Activated CD8-positive, alpha-beta T cell treated with anti-CD3 and anti-CD28 coated beads for 36 hours (primary cell): ENCODE measurements at regions not wholly inside any gene's neighbourhood (a gene's known extent, or its start where the extent isn't known, plus 50 kb on each side); places are given as distances from the start of the nearest gene placed in this dataset.

Source experiments
- ATAC-seq: fragments of 200-7000 bp; cut with Tn5 transposase; one replicate; pipeline ENCODE4 v1.10.0; 2021; ENCODE audit warnings: mild to moderate bottlenecking, moderate library complexity
- CTCF ChIA-PET: fragments of 350-600 bp; sonication (Branson Sonifier 250); formaldehyde crosslinking; loops from one replicate; lab custom pipeline; 2021; ENCODE audit warnings: antibody characterized with exemption; lab: Charles Lee
- POLR2A ChIA-PET: fragments of 350-600 bp; sonication (Branson Sonifier 250); formaldehyde crosslinking; loops from one replicate; lab custom pipeline; 2021; ENCODE audit warnings: antibody characterized with exemption; lab: Charles Lee
- DNase-seq: peaks from one replicate; pipeline ENCODE4 v3.0.0-alpha.2; 2020
- H3K27ac Mint-ChIP-seq: one replicate; pipeline ENCODE4 v1.8.0; 2021; ENCODE audit warnings: mild to moderate bottlenecking, mixed read lengths
- H3K27me3 Mint-ChIP-seq: one replicate; pipeline ENCODE4 v1.8.0; 2021; ENCODE audit warnings: mixed read lengths
- H3K36me3 Mint-ChIP-seq: one replicate; pipeline ENCODE4 v1.8.0; 2021; ENCODE audit warnings: low read depth, mixed read lengths
- H3K4me1 Mint-ChIP-seq: one replicate; pipeline ENCODE4 v1.8.0; 2021; ENCODE audit warnings: low read depth, mixed read lengths
- H3K4me3 Mint-ChIP-seq: one replicate; pipeline ENCODE4 v1.8.0; 2021; ENCODE audit warnings: mild to moderate bottlenecking, moderate library complexity, mixed read lengths
- H3K9me3 Mint-ChIP-seq: one replicate; pipeline ENCODE4 v1.8.0; 2021; ENCODE audit warnings: mixed read lengths
- CTCF ChIP-seq: fragments of 200-600 bp; IDR thresholded peaks from one replicate; pipeline ENCODE4 v1.8.0; 2022; ENCODE audit warnings: antibody characterized with exemption, mild to moderate bottlenecking
- intact Hi-C: fragments of 100-400 bp; cut with micrococcal nuclease; formaldehyde crosslinking; loops from one replicate; pipeline ENCODE4 v1.10.0; 2022

- no peak overlapping the region for H3K27ac Mint-ChIP-seq
- peaks cover 3% of the 10 kb centered on the region for H3K9me3 Mint-ChIP-seq
- H3K4me1 Mint-ChIP-seq, result peaks cover 8% of the 10 kb centered on the region
- intact Hi-C loops, result loop anchor here (10.0 kb wide), 2 partner anchors 252 to 622 kb away; partner anchors contain the start of genes AIDA and BROX
- H3K4me3 Mint-ChIP-seq, result no peak overlapping the region
- CTCF ChIA-PET, result interaction anchor here (1.0 to 5.5 kb wide), 3 partner anchors 8 to 367 kb away, joined by 4 to 56 read pairs (median 34); no protein-coding TSS in a partner anchor
- H3K27me3 Mint-ChIP-seq, result no peaks in the 10 kb centered on the region
- ATAC-seq (no peak), DNase-seq (no peak)
- no peak for TF ChIP-seq CTCF
- no peaks in the 10 kb centered on the region for H3K36me3 Mint-ChIP-seq
- POLR2A ChIA-PET, result no interaction called here
Measured at GRCh38 chr1:222463059-222463730, 84.7 kb downstream of the HHIPL2 start.

GRCh38 chr1:222462601-222463000, 85.3 kb downstream of the HHIPL2 start:
- H3K9me3 Mint-ChIP-seq, result peaks cover 3% of the 10 kb centered on the region
- no peak for TF ChIP-seq CTCF
- ChIA-PET POLR2A (no interaction called here), CTCF (interaction anchor here (1.0 to 5.5 kb wide), 3 partner anchors 7 to 366 kb away, joined by 4 to 56 read pairs (median 34); no protein-coding TSS in a partner anchor)
- DNase-seq (no peak), ATAC-seq (no peak)
- H3K4me3 Mint-ChIP-seq, result no peak overlapping the region
- no peaks in the 10 kb centered on the region for H3K27me3 Mint-ChIP-seq
- peaks cover 8% of the 10 kb centered on the region for H3K4me1 Mint-ChIP-seq
- intact Hi-C loops, result loop anchor here (10.0 kb wide), 2 partner anchors 252 to 622 kb away; partner anchors contain the start of genes AIDA and BROX
- no peak overlapping the region for H3K27ac Mint-ChIP-seq
- peaks cover under 1% of the 10 kb centered on the region for H3K36me3 Mint-ChIP-seq

GRCh38 chr1:222461941-222462340, 86.0 kb downstream of the HHIPL2 start:
- H3K36me3 Mint-ChIP-seq, result peaks cover 6% of the 10 kb centered on the region
- ATAC-seq, result no peak
- DNase-seq, result no peak
- H3K4me3 Mint-ChIP-seq, result no peak overlapping the region
- intact Hi-C loops, result loop anchor here (10.0 kb wide), 2 partner anchors 253 to 623 kb away; partner anchors contain the start of genes AIDA and BROX
- H3K9me3 Mint-ChIP-seq, result peaks cover 10% of the 10 kb centered on the region
- POLR2A ChIA-PET, result no interaction called here
- TF ChIP-seq CTCF, result no peak
- peaks cover 8% of the 10 kb centered on the region for H3K4me1 Mint-ChIP-seq
- H3K27me3 Mint-ChIP-seq, result no peaks in the 10 kb centered on the region
- no peak overlapping the region for H3K27ac Mint-ChIP-seq
- CTCF ChIA-PET, result interaction anchor here (5.5 kb wide), 1 partner anchor 172 kb away, joined by 56 read pairs; no protein-coding TSS in a partner anchor

GRCh38 chr1:222459652-222460051, 88.3 kb downstream of the HHIPL2 start:
- Mint-ChIP-seq H3K36me3 (peaks cover 6% of the 10 kb centered on the region), H3K27ac (no peak overlapping the region), H3K4me1 (peaks cover 11% of the 10 kb centered on the region), H3K9me3 (peaks cover 13% of the 10 kb centered on the region), H3K27me3 (no peaks in the 10 kb centered on the region), H3K4me3 (no peak overlapping the region)
- DNase-seq (no peak), ATAC-seq (no peak)
- ChIA-PET CTCF (no interaction called here), POLR2A (no interaction called here)
- TF ChIP-seq CTCF, result no peak
- intact Hi-C loops, result loop anchor here (5.0 to 10.0 kb wide), 3 partner anchors 255 to 625 kb away; partner anchors contain the start of genes AIDA and BROX

- CTCF ChIA-PET, result no interaction called here
- DNase-seq (no peak), ATAC-seq (no peak)
- intact Hi-C loops, result loop anchor here (5.0 kb wide), 1 partner anchor 360 kb away; no protein-coding TSS in a partner anchor
- Mint-ChIP-seq H3K9me3 (peaks cover 13% of the 10 kb centered on the region), H3K27me3 (no peaks in the 10 kb centered on the region), H3K27ac (no peak overlapping the region), H3K4me1 (peaks cover 13% of the 10 kb centered on the region), H3K36me3 (peaks cover 6% of the 10 kb centered on the region), H3K4me3 (no peak overlapping the region)
- POLR2A ChIA-PET, result no interaction called here
- no peak for TF ChIP-seq CTCF
Measured at GRCh38 chr1:222457513-222457912, 90.4 kb downstream of the HHIPL2 start.
